HL-60 (cell line): ENCODE measurements at regions not wholly inside any gene's neighbourhood (a gene's known extent, or its start where the extent isn't known, plus 50 kb on each side); places are given as distances from the start of the nearest gene placed in this dataset.

Source experiments
- POLR2AphosphoS5 ChIP-seq: IDR thresholded peaks from 2 replicates; pipeline ENCODE4 v1.6.1; 2012; ENCODE audit warnings: low read depth
- TF ChIP-seq, protein P1 (sequence below): IDR thresholded peaks from one replicate; pipeline ENCODE4 v1.5.1; 2011; ENCODE audit warnings: low read length, control low read depth, inconsistent platforms; ENCODE audit not compliant: insufficient read depth

DNA sequence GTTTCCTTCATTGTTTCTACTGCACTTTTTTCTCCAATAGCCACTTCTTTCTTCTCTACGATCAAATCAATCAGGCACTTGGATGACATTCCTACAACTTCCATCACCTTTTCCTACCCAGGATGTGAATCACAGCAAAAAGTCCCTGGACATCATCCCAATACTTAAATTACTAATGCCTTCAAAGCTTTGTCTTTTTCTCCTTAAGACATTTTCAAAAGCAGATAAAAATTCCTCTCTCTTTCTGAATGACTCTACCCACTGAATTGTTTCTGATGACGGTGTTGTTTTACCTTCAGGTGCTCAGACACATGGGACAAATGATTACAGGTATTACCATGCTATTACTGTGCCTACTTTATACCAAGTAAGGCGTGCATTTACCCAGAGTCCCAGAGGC, 500.9 kb downstream of the FBXO15 start:
- TF ChIP-seq, protein P1, sequence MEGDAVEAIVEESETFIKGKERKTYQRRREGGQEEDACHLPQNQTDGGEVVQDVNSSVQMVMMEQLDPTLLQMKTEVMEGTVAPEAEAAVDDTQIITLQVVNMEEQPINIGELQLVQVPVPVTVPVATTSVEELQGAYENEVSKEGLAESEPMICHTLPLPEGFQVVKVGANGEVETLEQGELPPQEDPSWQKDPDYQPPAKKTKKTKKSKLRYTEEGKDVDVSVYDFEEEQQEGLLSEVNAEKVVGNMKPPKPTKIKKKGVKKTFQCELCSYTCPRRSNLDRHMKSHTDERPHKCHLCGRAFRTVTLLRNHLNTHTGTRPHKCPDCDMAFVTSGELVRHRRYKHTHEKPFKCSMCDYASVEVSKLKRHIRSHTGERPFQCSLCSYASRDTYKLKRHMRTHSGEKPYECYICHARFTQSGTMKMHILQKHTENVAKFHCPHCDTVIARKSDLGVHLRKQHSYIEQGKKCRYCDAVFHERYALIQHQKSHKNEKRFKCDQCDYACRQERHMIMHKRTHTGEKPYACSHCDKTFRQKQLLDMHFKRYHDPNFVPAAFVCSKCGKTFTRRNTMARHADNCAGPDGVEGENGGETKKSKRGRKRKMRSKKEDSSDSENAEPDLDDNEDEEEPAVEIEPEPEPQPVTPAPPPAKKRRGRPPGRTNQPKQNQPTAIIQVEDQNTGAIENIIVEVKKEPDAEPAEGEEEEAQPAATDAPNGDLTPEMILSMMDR, result no peak
- TF ChIP-seq POLR2AphosphoS5, result no peak
